ENCODE measurements at regions not wholly inside any gene's neighbourhood (a gene's known extent, or its start where the extent isn't known, plus 50 kb on each side); places are given as distances from the start of the nearest gene placed in this dataset.

DNA sequence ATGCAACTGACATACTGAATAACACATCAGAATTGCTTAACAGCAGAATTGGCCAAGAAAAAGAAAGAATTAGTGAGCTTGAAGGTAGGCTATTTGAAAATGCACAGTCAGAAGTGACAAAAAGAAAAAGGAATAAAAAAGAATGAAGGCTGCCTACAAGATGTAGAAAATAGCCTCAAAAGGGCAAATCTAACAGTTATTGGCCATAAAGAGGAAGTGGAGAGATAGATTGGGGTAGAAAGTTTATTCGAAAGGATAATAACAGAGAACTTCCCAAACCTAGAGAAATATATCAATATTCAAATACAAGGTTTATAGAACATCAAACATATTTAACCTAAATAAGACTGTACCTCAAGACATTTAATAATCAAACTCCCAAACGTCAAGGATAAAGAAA, 67.5 kb downstream of the ATP6V1G3 start:
- DNase-seq (ENCODE audit: low read depth) (no peak), FAIRE-seq (no peak)
- Histone ChIP-seq H3K27me3 (ENCODE audit: control insufficient read depth, insufficient read depth, low read length) (no peaks in the 10 kb centered on the region), H3K4me3 (ENCODE audit: low read depth, low read length) (no peak overlapping the region), H3K36me3 (ENCODE audit: control insufficient read depth, insufficient read depth, low read length) (no peaks in the 10 kb centered on the region)
- TF ChIP-seq, protein P1, sequence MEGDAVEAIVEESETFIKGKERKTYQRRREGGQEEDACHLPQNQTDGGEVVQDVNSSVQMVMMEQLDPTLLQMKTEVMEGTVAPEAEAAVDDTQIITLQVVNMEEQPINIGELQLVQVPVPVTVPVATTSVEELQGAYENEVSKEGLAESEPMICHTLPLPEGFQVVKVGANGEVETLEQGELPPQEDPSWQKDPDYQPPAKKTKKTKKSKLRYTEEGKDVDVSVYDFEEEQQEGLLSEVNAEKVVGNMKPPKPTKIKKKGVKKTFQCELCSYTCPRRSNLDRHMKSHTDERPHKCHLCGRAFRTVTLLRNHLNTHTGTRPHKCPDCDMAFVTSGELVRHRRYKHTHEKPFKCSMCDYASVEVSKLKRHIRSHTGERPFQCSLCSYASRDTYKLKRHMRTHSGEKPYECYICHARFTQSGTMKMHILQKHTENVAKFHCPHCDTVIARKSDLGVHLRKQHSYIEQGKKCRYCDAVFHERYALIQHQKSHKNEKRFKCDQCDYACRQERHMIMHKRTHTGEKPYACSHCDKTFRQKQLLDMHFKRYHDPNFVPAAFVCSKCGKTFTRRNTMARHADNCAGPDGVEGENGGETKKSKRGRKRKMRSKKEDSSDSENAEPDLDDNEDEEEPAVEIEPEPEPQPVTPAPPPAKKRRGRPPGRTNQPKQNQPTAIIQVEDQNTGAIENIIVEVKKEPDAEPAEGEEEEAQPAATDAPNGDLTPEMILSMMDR (IDR thresholded peaks at IDR 0.05; ENCODE audit: insufficient read depth, low read length, severe bottlenecking): no peak

DNA sequence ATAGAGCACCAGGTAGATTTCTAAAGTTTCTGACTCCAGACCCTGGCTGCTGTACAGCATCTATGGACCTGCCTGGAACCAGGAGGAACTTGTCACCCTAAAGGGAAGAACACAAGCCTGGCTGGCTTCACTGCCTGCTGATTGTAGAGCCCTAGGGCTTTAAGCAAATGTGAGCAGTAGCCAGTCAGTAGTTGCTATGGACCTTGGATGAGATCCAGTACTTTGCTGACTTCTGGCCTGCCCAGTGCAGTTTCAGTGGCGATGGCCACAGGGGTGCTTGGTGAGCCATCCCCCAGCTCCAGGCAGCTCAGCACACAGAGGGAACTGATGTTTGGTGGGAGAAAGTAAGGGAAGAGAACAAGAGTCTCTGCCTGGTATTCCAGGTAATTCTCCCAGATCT, 68.4 kb downstream of the ATP6V1G3 start:
- no peaks in the 10 kb centered on the region for H3K36me3 ChIP-seq (ENCODE audit: control insufficient read depth, insufficient read depth, low read length)
- no peaks in the 10 kb centered on the region for H3K27me3 ChIP-seq (ENCODE audit: control insufficient read depth, insufficient read depth, low read length)
- H3K4me3 ChIP-seq (ENCODE audit: low read depth, low read length): no peak overlapping the region
- TF ChIP-seq, protein P1 (IDR thresholded peaks at IDR 0.05; ENCODE audit: insufficient read depth, low read length, severe bottlenecking): no peak
- DNase-seq (ENCODE audit: low read depth): no peak
- no peak for FAIRE-seq

DNA sequence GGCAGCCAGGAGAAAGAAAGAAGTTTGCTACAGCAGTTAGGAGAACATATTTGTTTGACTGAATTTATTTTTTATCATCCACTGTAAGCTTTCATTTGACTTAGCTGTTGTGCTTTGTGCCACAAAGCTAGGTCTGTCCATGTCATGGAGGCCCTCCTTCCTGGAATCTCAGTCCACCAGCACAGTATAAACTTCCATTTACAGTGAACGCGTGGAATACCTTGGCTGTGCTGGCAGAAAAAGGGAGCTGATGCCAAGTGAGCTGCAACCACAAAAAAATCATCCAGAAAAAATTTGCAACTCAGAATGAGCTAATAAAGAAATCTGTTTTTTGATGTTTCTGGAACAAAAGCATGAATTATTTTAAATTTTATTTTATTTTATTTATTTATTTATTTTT, 72.6 kb downstream of the ATP6V1G3 start:
- no peak overlapping the region for H3K4me3 ChIP-seq (ENCODE audit: low read depth, low read length)
- FAIRE-seq: no peak
- no peak for DNase-seq (ENCODE audit: low read depth)
- no peaks in the 10 kb centered on the region for H3K27me3 ChIP-seq (ENCODE audit: control insufficient read depth, insufficient read depth, low read length)
- no peaks in the 10 kb centered on the region for H3K36me3 ChIP-seq (ENCODE audit: control insufficient read depth, insufficient read depth, low read length)
- TF ChIP-seq, protein P1 (IDR thresholded peaks at IDR 0.05; ENCODE audit: insufficient read depth, low read length, severe bottlenecking): no peak

DNA sequence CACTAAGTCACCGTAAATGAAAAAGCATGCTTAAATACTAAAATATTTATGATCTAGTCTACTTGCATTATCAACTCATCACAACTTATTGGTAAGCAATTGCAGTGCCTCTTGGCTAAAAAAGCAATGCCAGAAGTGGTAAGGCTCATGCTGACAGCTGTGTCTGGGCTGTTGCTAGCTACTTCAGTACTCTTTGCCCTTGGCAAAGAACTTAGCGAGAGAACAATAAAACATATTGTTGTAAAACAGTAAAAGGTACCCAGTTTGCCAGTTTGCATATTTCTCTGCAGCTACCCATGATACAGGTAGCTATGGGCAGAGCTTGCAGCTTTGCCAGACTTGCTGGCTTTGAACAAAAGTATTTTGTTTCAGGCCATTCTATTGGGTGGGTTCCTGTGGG, 73.1 kb downstream of the ATP6V1G3 start:
- DNase-seq (ENCODE audit: low read depth) (no peak), FAIRE-seq (no peak)
- H3K27me3 ChIP-seq (ENCODE audit: control insufficient read depth, insufficient read depth, low read length): no peaks in the 10 kb centered on the region
- H3K4me3 ChIP-seq (ENCODE audit: low read depth, low read length): no peak overlapping the region
- TF ChIP-seq, protein P1 (IDR thresholded peaks at IDR 0.05; ENCODE audit: insufficient read depth, low read length, severe bottlenecking): no peak
- H3K36me3 ChIP-seq (ENCODE audit: control insufficient read depth, insufficient read depth, low read length): no peaks in the 10 kb centered on the region

DNA sequence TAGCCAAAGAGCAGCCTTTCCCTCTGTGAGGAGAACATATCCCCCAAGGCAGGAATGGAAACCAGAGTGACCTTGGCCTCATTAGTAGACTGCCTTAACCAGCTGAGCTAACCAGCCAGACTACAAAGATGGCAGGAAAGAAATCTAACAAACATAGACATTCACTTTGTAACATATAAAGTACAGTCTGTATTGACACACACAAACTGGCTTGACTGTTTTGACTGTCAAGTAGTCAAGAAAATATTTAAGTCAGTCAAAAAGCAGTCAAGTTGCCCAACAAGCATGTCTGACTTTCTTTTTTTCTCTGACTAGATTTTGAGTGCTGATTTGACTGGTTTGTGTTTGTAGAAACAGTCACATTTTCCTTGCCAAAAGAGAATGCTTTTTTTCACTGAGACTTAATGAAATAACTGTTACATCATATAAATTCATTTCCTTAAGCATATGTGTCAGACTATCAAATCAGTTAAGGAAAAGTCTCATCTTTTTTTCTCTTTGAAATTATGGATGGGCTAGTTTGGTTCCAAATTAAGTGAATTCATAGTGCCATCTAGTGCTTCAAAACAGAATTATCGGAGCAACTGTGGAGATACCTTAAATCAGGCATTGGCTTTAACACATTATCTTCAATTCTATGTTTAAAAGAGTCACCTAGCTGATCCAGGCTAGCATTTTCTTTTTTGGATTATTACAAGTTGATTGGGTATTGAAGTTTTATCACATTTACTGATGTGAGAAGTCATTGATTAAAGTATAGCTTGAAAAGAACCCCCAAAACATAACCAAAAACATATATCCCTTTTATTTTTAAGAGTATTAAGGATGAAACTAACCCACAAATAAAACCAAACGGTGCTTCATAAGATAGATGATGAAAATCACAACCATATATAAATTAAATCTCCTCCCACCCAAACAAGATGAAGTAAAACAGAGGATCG, 75.0 kb downstream of the ATP6V1G3 start:
- no peak overlapping the region for H3K4me3 ChIP-seq (ENCODE audit: low read depth, low read length)
- peak; percentile 78 for DNase-seq (ENCODE audit: low read depth)
- no peaks in the 10 kb centered on the region for H3K27me3 ChIP-seq (ENCODE audit: control insufficient read depth, insufficient read depth, low read length)
- FAIRE-seq: no peak
- no peaks in the 10 kb centered on the region for H3K36me3 ChIP-seq (ENCODE audit: control insufficient read depth, insufficient read depth, low read length)
- TF ChIP-seq, protein P1 (IDR thresholded peaks at IDR 0.05; ENCODE audit: insufficient read depth, low read length, severe bottlenecking): peak; percentile 42
